ENCODE measurements at regions not wholly inside any gene's neighbourhood (a gene's known extent, or its start where the extent isn't known, plus 50 kb on each side); places are given as distances from the start of the nearest gene placed in this dataset.

DNA sequence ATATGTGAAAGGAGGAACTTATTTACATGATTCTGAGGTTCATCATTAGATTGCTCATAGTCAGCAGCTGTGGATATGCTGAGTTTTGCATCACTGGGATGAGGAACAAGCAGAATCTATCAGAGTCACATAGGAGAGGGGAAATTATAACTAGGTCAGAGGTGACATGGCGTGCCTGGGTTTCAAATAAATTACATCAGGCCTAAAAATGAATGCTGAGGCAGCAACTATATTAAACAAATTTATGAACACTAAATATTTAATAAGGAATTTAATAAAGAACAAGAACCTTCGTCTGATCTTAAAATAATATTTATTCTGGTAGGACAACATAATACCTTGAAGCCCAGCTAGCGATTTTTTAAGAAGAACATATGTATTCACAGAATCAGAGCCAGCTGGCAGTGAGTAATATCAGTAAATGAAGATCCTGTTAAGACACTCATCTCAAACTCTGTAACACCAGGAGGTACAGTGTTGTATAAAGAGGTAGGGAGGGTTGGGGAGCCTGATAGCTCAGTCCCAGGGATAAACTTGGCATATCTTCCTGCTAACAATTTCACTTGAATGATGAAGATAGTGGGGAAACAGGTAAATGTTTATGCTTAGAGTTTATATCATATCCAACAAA, 60.9 kb upstream of the HS3ST1 start:
- Histone ChIP-seq H3K23ac (ENCODE audit: low read depth, low read length) (no peak overlapping the region), H3K9me3 (ENCODE audit: control insufficient read depth, insufficient read depth, low read length) (no peaks in the 10 kb centered on the region), H3K14ac (replicated peaks; ENCODE audit: low read depth, low read length) (no peak overlapping the region), H2BK5ac (ENCODE audit: low read depth, low read length, poor library complexity, severe bottlenecking) (no peak overlapping the region), H3K4me2 (ENCODE audit: low read depth, low read length) (no peak overlapping the region), H2BK15ac (ENCODE audit: low read depth, low read length) (no peak overlapping the region), H2AK5ac (ENCODE audit: low read depth, low read length) (no peak overlapping the region), H2AK9ac (replicated peaks; ENCODE audit: low read depth, low read length, poor library complexity) (no peak overlapping the region), H3K9ac (ENCODE audit: low read depth, low read length) (no peak overlapping the region), H3K27me3 (ENCODE audit: control insufficient read depth, insufficient read depth, low read length) (no peaks in the 10 kb centered on the region), H3K27ac (ENCODE audit: insufficient read depth, low read length) (no peak overlapping the region), H3K56ac (ENCODE audit: extremely low read depth, insufficient read depth, low read length) (no peak overlapping the region), H3K4me3 (ENCODE audit: insufficient read depth, low read depth, low read length) (no peak overlapping the region), H3K36me3 (ENCODE audit: control insufficient read depth, insufficient read depth, low read length) (no peaks in the 10 kb centered on the region), H3K79me1 (ENCODE audit: low read depth in 1 of 2, low read length in 2 of 2) (no peaks in the 10 kb centered on the region), H2BK120ac (ENCODE audit: low read depth, low read length) (no peak overlapping the region), H3K4me1 (ENCODE audit: control insufficient read depth, insufficient read depth, low read length) (no peaks in the 10 kb centered on the region), H4K91ac (ENCODE audit: insufficient read depth, low read depth, low read length) (no peak overlapping the region), H3K9me1 (ENCODE audit: insufficient read depth, low read length) (no peaks in the 10 kb centered on the region), H2AFZ (replicated peaks; ENCODE audit: low read length, poor library complexity) (no peak overlapping the region), H3K18ac (ENCODE audit: low read depth, low read length) (no peak overlapping the region), H4K5ac (ENCODE audit: low read depth, low read length) (no peak overlapping the region), H4K20me1 (ENCODE audit: insufficient read depth, low read length) (no peaks in the 10 kb centered on the region), H3K4ac (ENCODE audit: low read depth, low read length) (no peak overlapping the region), H4K8ac (ENCODE audit: low read depth in 2 of 2, low read length in 2 of 2) (no peak overlapping the region), H2BK20ac (ENCODE audit: low read depth, low read length) (no peak overlapping the region)
- ChIA-PET CTCF (no interaction called here), POLR2A (ENCODE audit: unreplicated experiment) (no interaction called here)
- no peak for DNase-seq
- TF ChIP-seq FOS (IDR thresholded peaks at IDR 0.05; ENCODE audit: low read depth, low read length) (no peak), CEBPB (IDR thresholded peaks at IDR 0.05; ENCODE audit: low read depth, low read length) (no peak), RFX5 (IDR thresholded peaks at IDR 0.05; ENCODE audit: low read depth, low read length) (no peak), RAD21 (IDR thresholded peaks at IDR 0.05; ENCODE audit: low read length) (no peak), RCOR1 (IDR thresholded peaks at IDR 0.05; ENCODE audit: insufficient replicate concordance, low read length) (no peak), NFE2L2 (IDR thresholded peaks at IDR 0.05; ENCODE audit: low read depth, low read length) (no peak), MAZ (IDR thresholded peaks at IDR 0.05; ENCODE audit: borderline replicate concordance, low read depth, low read length) (no peak), CHD1 (IDR thresholded peaks at IDR 0.05; ENCODE audit: low read depth, low read length) (no peak), MAFK (IDR thresholded peaks at IDR 0.05; ENCODE audit: low read depth, low read length) (no peak), MXI1 (IDR thresholded peaks at IDR 0.05; ENCODE audit: borderline replicate concordance, low read depth, low read length) (no peak), SMC3 (IDR thresholded peaks at IDR 0.05; ENCODE audit: low read depth, low read length) (no peak), POLR2A (IDR thresholded peaks at IDR 0.05; ENCODE audit: low read depth, low read length) (no peak), BHLHE40 (IDR thresholded peaks at IDR 0.05; ENCODE audit: low read depth, low read length) (no peak)
- TF ChIP-seq, protein P1, sequence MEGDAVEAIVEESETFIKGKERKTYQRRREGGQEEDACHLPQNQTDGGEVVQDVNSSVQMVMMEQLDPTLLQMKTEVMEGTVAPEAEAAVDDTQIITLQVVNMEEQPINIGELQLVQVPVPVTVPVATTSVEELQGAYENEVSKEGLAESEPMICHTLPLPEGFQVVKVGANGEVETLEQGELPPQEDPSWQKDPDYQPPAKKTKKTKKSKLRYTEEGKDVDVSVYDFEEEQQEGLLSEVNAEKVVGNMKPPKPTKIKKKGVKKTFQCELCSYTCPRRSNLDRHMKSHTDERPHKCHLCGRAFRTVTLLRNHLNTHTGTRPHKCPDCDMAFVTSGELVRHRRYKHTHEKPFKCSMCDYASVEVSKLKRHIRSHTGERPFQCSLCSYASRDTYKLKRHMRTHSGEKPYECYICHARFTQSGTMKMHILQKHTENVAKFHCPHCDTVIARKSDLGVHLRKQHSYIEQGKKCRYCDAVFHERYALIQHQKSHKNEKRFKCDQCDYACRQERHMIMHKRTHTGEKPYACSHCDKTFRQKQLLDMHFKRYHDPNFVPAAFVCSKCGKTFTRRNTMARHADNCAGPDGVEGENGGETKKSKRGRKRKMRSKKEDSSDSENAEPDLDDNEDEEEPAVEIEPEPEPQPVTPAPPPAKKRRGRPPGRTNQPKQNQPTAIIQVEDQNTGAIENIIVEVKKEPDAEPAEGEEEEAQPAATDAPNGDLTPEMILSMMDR (conservative IDR thresholded peaks at IDR 0.05; ENCODE audit: low read depth, low read length) = no peak
- TF ChIP-seq, protein P2, sequence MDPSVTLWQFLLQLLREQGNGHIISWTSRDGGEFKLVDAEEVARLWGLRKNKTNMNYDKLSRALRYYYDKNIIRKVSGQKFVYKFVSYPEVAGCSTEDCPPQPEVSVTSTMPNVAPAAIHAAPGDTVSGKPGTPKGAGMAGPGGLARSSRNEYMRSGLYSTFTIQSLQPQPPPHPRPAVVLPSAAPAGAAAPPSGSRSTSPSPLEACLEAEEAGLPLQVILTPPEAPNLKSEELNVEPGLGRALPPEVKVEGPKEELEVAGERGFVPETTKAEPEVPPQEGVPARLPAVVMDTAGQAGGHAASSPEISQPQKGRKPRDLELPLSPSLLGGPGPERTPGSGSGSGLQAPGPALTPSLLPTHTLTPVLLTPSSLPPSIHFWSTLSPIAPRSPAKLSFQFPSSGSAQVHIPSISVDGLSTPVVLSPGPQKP (IDR thresholded peaks at IDR 0.05; ENCODE audit: borderline replicate concordance, low read depth, low read length) = no peak
- TF ChIP-seq, protein P3, sequence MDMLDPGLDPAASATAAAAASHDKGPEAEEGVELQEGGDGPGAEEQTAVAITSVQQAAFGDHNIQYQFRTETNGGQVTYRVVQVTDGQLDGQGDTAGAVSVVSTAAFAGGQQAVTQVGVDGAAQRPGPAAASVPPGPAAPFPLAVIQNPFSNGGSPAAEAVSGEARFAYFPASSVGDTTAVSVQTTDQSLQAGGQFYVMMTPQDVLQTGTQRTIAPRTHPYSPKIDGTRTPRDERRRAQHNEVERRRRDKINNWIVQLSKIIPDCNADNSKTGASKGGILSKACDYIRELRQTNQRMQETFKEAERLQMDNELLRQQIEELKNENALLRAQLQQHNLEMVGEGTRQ (IDR thresholded peaks at IDR 0.05; ENCODE audit: low read depth, low read length) = no peak
- no CpG with 5 or more reads among the region's 3 CpGs for WGBS, 2 experiments (ENCODE audit: extremely low coverage in 2 of 2, insufficient read length in 1 of 2)
- no peak for ATAC-seq (ENCODE audit: low read depth)
- in situ Hi-C loops (cut with MboI; ENCODE audit: low sequenced_read_pairs) = no loop called here
- dilution Hi-C loops (cut with HindIII; ENCODE audit: low sequenced_read_pairs, unreplicated experiment) = no loop called here
- no TSS peak for BruUV-seq (replicated peaks)
- intact Hi-C loops (cut with micrococcal nuclease) = loop anchor here (5.0 kb wide), 1 partner anchor 223 kb away; no protein-coding TSS in a partner anchor
